ENCODE measurements at regions not wholly inside any gene's neighbourhood (a gene's known extent, or its start where the extent isn't known, plus 50 kb on each side); places are given as distances from the start of the nearest gene placed in this dataset.
"Not testable (repeated sequence)": the region's sequence is repeated elsewhere in the genome, so short reads cannot be mapped to it uniquely, and the experiment has no call there.

DNA sequence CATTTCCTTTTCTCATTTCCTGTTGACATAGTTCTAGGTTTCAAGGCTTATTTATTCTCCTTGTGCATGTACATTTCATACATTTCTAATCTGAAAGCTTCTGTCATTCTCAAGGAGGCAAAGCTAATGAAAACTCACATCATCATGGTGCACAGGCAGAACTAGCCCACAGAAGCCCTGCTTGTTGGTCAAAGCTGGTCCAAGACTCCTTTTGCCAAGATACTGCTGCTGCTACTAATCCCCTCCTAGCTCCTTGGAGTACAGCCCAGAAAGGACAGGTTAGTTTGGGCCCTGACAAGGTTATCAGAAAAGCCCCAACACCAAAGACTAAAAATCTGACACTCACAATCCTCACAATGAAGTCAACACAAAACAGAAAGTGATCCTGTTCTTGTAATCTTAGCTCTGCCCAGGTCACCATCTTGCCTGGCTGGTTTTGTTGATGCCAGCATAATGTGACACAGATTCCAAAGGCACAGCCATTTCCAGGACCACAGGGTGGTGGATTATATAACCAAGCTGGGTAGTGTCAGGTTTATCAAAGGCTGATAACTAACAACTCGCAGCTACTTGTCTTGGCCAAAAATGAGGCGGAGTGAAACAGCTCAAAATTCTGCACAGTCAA is 417.4 kb downstream of the NDFIP2 start:
- Histone ChIP-seq H3K9me2 (replicated peaks; ENCODE audit: control insufficient read depth, low read length) (no peaks in the 10 kb centered on the region), H3K27ac (ENCODE audit: low read depth, low read length) (no peak overlapping the region), H3K4me1 (ENCODE audit: control insufficient read depth, low read length) (no peaks in the 10 kb centered on the region), H4K20me1 (ENCODE audit: control insufficient read depth, insufficient read depth, low read depth, low read length) (no peaks in the 10 kb centered on the region), H3K4me2 (ENCODE audit: low read length) (no peak overlapping the region), H3K9me3 (ENCODE audit: control insufficient read depth, insufficient read depth, low read length) (no peaks in the 10 kb centered on the region), H3K4me3 (ENCODE audit: low read length) (no peak overlapping the region), H3F3A (ENCODE audit: control insufficient read depth, insufficient read depth) (no peaks in the 10 kb centered on the region), H3K27me3 (ENCODE audit: control insufficient read depth, low read length) (no peaks in the 10 kb centered on the region), H3K36me3 (ENCODE audit: control insufficient read depth, low read length) (no peaks in the 10 kb centered on the region), H3K79me2 (ENCODE audit: control insufficient read depth, low read length) (no peaks in the 10 kb centered on the region)
- TF ChIP-seq, protein P1, sequence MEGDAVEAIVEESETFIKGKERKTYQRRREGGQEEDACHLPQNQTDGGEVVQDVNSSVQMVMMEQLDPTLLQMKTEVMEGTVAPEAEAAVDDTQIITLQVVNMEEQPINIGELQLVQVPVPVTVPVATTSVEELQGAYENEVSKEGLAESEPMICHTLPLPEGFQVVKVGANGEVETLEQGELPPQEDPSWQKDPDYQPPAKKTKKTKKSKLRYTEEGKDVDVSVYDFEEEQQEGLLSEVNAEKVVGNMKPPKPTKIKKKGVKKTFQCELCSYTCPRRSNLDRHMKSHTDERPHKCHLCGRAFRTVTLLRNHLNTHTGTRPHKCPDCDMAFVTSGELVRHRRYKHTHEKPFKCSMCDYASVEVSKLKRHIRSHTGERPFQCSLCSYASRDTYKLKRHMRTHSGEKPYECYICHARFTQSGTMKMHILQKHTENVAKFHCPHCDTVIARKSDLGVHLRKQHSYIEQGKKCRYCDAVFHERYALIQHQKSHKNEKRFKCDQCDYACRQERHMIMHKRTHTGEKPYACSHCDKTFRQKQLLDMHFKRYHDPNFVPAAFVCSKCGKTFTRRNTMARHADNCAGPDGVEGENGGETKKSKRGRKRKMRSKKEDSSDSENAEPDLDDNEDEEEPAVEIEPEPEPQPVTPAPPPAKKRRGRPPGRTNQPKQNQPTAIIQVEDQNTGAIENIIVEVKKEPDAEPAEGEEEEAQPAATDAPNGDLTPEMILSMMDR (IDR thresholded peaks at IDR 0.05; ENCODE audit: low read depth, low read length, poor library complexity, severe bottlenecking): no peak
- TF ChIP-seq EZH2phosphoT487 (IDR thresholded peaks at IDR 0.05; ENCODE audit: borderline replicate concordance, low read length): no peak

DNA sequence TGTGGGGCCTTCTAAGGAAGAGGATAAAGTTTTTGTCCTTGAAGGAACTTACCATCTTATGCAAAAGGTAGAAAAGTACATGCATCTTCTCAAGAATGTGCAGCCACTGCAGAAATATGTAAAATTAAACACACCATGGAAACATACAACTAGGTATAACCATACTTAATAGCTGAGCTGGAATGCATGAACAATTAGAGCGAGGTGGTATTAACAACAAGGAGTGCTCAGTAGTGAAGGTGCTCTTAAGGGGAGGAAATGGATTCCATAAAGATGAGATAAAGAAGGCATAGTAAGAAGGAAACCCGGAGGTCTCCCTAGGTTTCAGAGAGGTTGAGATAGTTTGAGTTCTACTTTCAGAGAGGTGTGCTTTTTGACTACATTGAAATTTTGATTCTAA is 415.9 kb downstream of the NDFIP2 start:
- no peak overlapping the region for H3K4me3 ChIP-seq (ENCODE audit: low read length)
- H3K4me2 ChIP-seq (ENCODE audit: low read length): no peak overlapping the region
- H3K27me3 ChIP-seq (ENCODE audit: control insufficient read depth, low read length): no peaks in the 10 kb centered on the region
- no peaks in the 10 kb centered on the region for H3K9me3 ChIP-seq (ENCODE audit: control insufficient read depth, insufficient read depth, low read length)
- no peaks in the 10 kb centered on the region for H4K20me1 ChIP-seq (ENCODE audit: control insufficient read depth, insufficient read depth, low read depth, low read length)
- H3F3A ChIP-seq (ENCODE audit: control insufficient read depth, insufficient read depth): no peaks in the 10 kb centered on the region
- H3K4me1 ChIP-seq (ENCODE audit: control insufficient read depth, low read length): no peaks in the 10 kb centered on the region
- no peaks in the 10 kb centered on the region for H3K36me3 ChIP-seq (ENCODE audit: control insufficient read depth, low read length)
- H3K9me2 ChIP-seq (replicated peaks; ENCODE audit: control insufficient read depth, low read length): no peaks in the 10 kb centered on the region
- TF ChIP-seq, protein P1 (IDR thresholded peaks at IDR 0.05; ENCODE audit: low read depth, low read length, poor library complexity, severe bottlenecking): no peak
- TF ChIP-seq EZH2phosphoT487 (IDR thresholded peaks at IDR 0.05; ENCODE audit: borderline replicate concordance, low read length): no peak
- H3K79me2 ChIP-seq (ENCODE audit: control insufficient read depth, low read length): no peaks in the 10 kb centered on the region
- no peak overlapping the region for H3K27ac ChIP-seq (ENCODE audit: low read depth, low read length)

DNA sequence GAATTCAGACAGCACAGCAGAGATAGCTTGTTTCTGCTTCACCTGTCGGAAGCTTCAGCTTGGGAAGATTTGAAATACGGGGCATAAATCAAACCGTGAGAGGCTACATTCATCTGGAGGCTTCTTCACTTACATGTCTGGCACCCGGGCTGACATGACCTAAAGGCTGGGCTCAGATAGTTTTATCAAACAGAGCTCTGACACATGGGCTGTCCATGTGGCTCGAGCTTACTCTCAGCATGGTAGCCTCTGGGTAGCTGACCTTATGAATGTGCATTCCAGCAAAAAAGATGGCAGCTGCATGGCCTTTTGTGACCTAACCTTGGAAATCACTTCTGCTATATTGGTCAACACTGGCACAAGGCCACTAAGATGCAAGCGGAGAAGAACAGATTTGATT is 414.5 kb downstream of the NDFIP2 start:
- H3K9me2 ChIP-seq (replicated peaks; ENCODE audit: control insufficient read depth, low read length): no peaks in the 10 kb centered on the region
- TF ChIP-seq EZH2phosphoT487 (IDR thresholded peaks at IDR 0.05; ENCODE audit: borderline replicate concordance, low read length): no peak
- TF ChIP-seq, protein P1 (IDR thresholded peaks at IDR 0.05; ENCODE audit: low read depth, low read length, poor library complexity, severe bottlenecking): no peak

DNA sequence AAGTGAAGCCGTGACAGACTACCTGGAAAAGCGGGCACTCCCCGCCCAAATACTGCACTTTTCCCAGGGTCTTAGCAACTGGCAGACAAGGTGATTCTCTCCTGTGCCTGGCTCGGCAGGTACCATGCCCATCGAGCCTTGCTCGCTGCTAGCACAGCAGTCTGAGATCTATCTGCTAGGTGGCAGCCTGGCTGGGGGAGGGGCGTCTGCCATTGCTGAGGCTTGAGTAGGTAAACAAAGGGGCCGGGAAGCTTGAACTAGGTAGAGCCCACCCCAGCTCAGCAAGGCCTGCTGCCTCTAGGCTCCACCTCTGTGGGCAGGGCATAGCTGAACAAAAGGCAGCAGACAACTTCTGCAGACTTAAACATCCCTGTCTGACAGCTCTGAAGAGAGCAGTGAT is 406.3 kb downstream of the NDFIP2 start:
- not testable (repeated sequence) for H3K4me2 ChIP-seq (ENCODE audit: low read length); H4K20me1 ChIP-seq (ENCODE audit: control insufficient read depth, insufficient read depth, low read depth, low read length); H3K27me3 ChIP-seq (ENCODE audit: control insufficient read depth, low read length); H3K9me2 ChIP-seq (replicated peaks; ENCODE audit: control insufficient read depth, low read length); H3K4me1 ChIP-seq (ENCODE audit: control insufficient read depth, low read length); H3K9me3 ChIP-seq (ENCODE audit: control insufficient read depth, insufficient read depth, low read length); H3F3A ChIP-seq (ENCODE audit: control insufficient read depth, insufficient read depth); H3K4me3 ChIP-seq (ENCODE audit: low read length); H3K27ac ChIP-seq (ENCODE audit: low read depth, low read length); H3K36me3 ChIP-seq (ENCODE audit: control insufficient read depth, low read length); H3K79me2 ChIP-seq (ENCODE audit: control insufficient read depth, low read length)

More for the DNA sequence above, 414.5 kb downstream of the NDFIP2 start:
- H3K27me3 ChIP-seq (ENCODE audit: control insufficient read depth, low read length): no peaks in the 10 kb centered on the region
- H3K4me3 ChIP-seq (ENCODE audit: low read length): no peak overlapping the region
- no peaks in the 10 kb centered on the region for H3K9me3 ChIP-seq (ENCODE audit: control insufficient read depth, insufficient read depth, low read length)
- H3K79me2 ChIP-seq (ENCODE audit: control insufficient read depth, low read length): no peaks in the 10 kb centered on the region
- no peaks in the 10 kb centered on the region for H4K20me1 ChIP-seq (ENCODE audit: control insufficient read depth, insufficient read depth, low read depth, low read length)
- no peaks in the 10 kb centered on the region for H3F3A ChIP-seq (ENCODE audit: control insufficient read depth, insufficient read depth)
- no peak overlapping the region for H3K4me2 ChIP-seq (ENCODE audit: low read length)
- H3K27ac ChIP-seq (ENCODE audit: low read depth, low read length): no peak overlapping the region
- no peaks in the 10 kb centered on the region for H3K4me1 ChIP-seq (ENCODE audit: control insufficient read depth, low read length)
- H3K36me3 ChIP-seq (ENCODE audit: control insufficient read depth, low read length): no peaks in the 10 kb centered on the region

Measured in DOHH2 (cell line).